CD4-positive, alpha-beta memory T cell (primary cell): ENCODE measurements at regions not wholly inside any gene's neighbourhood (a gene's known extent, or its start where the extent isn't known, plus 50 kb on each side); places are given as distances from the start of the nearest gene placed in this dataset.

Experiments used
- CTCF ChIA-PET: fragments of 350-600 bp; sonication (Branson Sonifier 250); formaldehyde crosslinking; loops from one replicate; lab custom pipeline; 2021; ENCODE audit warnings: inconsistent platforms; ENCODE audit not compliant: partially characterized antibody; lab: Charles Lee
- POLR2A ChIA-PET: fragments of 350-600 bp; sonication (Branson Sonifier 250); formaldehyde crosslinking; loops from one replicate; lab custom pipeline; 2021; ENCODE audit not compliant: partially characterized antibody; lab: Charles Lee
- DNase-seq, 5 donors: peaks; one replicate each; pipeline versions ENCODE4 v3.0.0 to v3.0.0-alpha.2; 2020 to 2022; ENCODE audit warnings: mixed read lengths in 1 of 5
- H3K27ac ChIP-seq: one replicate; pipeline ENCODE4 v1.7.0; 2013; ENCODE audit warnings: low read depth, low read length
- H3K27me3 ChIP-seq: 2 replicates; pipeline ENCODE4 v1.7.0; 2013; ENCODE audit warnings: mild to moderate bottlenecking, low read length, moderate library complexity; ENCODE audit not compliant: insufficient read depth
- H3K36me3 ChIP-seq: 2 replicates; pipeline ENCODE4 v1.7.0; 2013; ENCODE audit warnings: mild to moderate bottlenecking, low read length, moderate library complexity; ENCODE audit not compliant: insufficient read depth
- H3K4me1 ChIP-seq: 2 replicates; pipeline ENCODE4 v1.7.0; 2013; ENCODE audit warnings: mild to moderate bottlenecking, low read length, moderate library complexity; ENCODE audit not compliant: insufficient read depth
- H3K4me3 ChIP-seq, 2 donors: one replicate each; pipeline ENCODE4 v1.7.0; 2013; ENCODE audit warnings: low read length in 2 of 2, mild to moderate bottlenecking in 1 of 2
- H3K9me3 ChIP-seq, 2 donors: one replicate each; pipeline ENCODE4 v1.7.0; 2013; ENCODE audit warnings: low read length in 2 of 2, control low read depth in 1 of 2; ENCODE audit not compliant: control insufficient read depth in 1 of 2
- H3K27ac Mint-ChIP-seq, 7 donors: one replicate each; pipeline ENCODE4 v1.8.0; 2020 to 2021; ENCODE audit warnings: mixed read lengths in 7 of 7, mild to moderate bottlenecking in 6 of 7, inconsistent platforms in 3 of 7, moderate library complexity in 3 of 7
- H3K27me3 Mint-ChIP-seq, 2 donors: one replicate each; pipeline ENCODE4 v1.8.0; 2020 to 2021; ENCODE audit warnings: mixed read lengths in 2 of 2
- H3K36me3 Mint-ChIP-seq, 2 donors: one replicate each; pipeline ENCODE4 v1.8.0; 2020 to 2021; ENCODE audit warnings: mixed read lengths in 2 of 2, inconsistent platforms in 1 of 2, mild to moderate bottlenecking in 1 of 2
- H3K4me1 Mint-ChIP-seq, 4 donors: one replicate each; pipeline ENCODE4 v1.8.0; 2020 to 2021; ENCODE audit warnings: mixed read lengths in 4 of 4, mild to moderate bottlenecking in 1 of 4
- H3K4me3 Mint-ChIP-seq, 8 donors: one replicate each; pipeline ENCODE4 v1.8.0; 2020 to 2021; ENCODE audit warnings: mixed read lengths in 8 of 8, mild to moderate bottlenecking in 7 of 8, moderate library complexity in 6 of 8, inconsistent platforms in 3 of 8
- H3K9me3 Mint-ChIP-seq, 8 donors: one replicate each; pipeline ENCODE4 v1.8.0; 2020 to 2021; ENCODE audit warnings: mixed read lengths in 8 of 8, mild to moderate bottlenecking in 5 of 8, inconsistent platforms in 3 of 8, moderate library complexity in 1 of 8
- intact Hi-C: fragments of 100-400 bp; cut with micrococcal nuclease; formaldehyde crosslinking; loops from one replicate; pipeline ENCODE4 v1.15.1; 2023

- ChIA-PET CTCF (no interaction called here), POLR2A (no interaction called here)
- H3K9me3 Mint-ChIP-seq: no peaks in the 10 kb centered on the region
- Histone ChIP-seq H3K27me3 (no peaks in the 10 kb centered on the region), H3K4me3 (no peak overlapping the region), H3K36me3 (no peaks in the 10 kb centered on the region), H3K27ac (no peak overlapping the region), H3K9me3 (no peaks in the 10 kb centered on the region), H3K4me1 (peaks cover 12% of the 10 kb centered on the region)
- no peak overlapping the region for H3K4me3 Mint-ChIP-seq
- no peaks in the 10 kb centered on the region for H3K27me3 Mint-ChIP-seq
- peaks cover 12 to 29% of the 10 kb centered on the region in 2 donors for H3K36me3 Mint-ChIP-seq
- H3K4me1 Mint-ChIP-seq: peaks cover 13 to 41% (median 36%) of the 10 kb centered on the region in 4 donors
- DNase-seq: no peak
- intact Hi-C loops: no loop called here
- no peak overlapping the region for H3K27ac Mint-ChIP-seq
Measured at GRCh38 chr10:28215930-28216329, 86.9 kb downstream of the MPP7 start.

- peaks cover 13 to 35% (median 31%) of the 10 kb centered on the region in 4 donors for H3K4me1 Mint-ChIP-seq
Measured at GRCh38 chr10:28214219-28214618, 88.6 kb downstream of the MPP7 start.

GRCh38 chr10:28211759-28212158 is 91.1 kb downstream of the MPP7 start:
- Mint-ChIP-seq H3K27ac (peak overlapping the region in 3 of 7 donors; percentile 19 to 49 (median 23)), H3K4me3 (no peak overlapping the region), H3K9me3 (peaks cover 0 to 7% (median 3%) of the 10 kb centered on the region in 8 donors), H3K36me3 (peaks cover 36 to 54% of the 10 kb centered on the region in 2 donors), H3K4me1 (peaks cover 0 to 20% (median 15%) of the 10 kb centered on the region in 4 donors), H3K27me3 (no peaks in the 10 kb centered on the region)
- no peak overlapping the region for H3K4me3 ChIP-seq
- POLR2A ChIA-PET: no interaction called here
- intact Hi-C loops: no loop called here
- no peaks in the 10 kb centered on the region for H3K9me3 ChIP-seq
- H3K4me1 ChIP-seq: no peaks in the 10 kb centered on the region
- DNase-seq: no peak
- CTCF ChIA-PET: no interaction called here
- H3K27ac ChIP-seq: no peak overlapping the region
- H3K27me3 ChIP-seq: no peaks in the 10 kb centered on the region
- no peaks in the 10 kb centered on the region for H3K36me3 ChIP-seq

More at GRCh38 chr10:28214219-28214618, 88.6 kb downstream of the MPP7 start:
- no peak overlapping the region for H3K27ac ChIP-seq
- POLR2A ChIA-PET: no interaction called here
- intact Hi-C loops: no loop called here
- Mint-ChIP-seq H3K4me3 (no peak overlapping the region), H3K27ac (peak overlapping the region in 1 of 7 donors; percentile 37), H3K27me3 (no peaks in the 10 kb centered on the region), H3K36me3 (peaks cover 23 to 37% of the 10 kb centered on the region in 2 donors), H3K9me3 (peaks cover 0 to 4% (median 0%) of the 10 kb centered on the region in 8 donors)
- no peaks in the 10 kb centered on the region for H3K36me3 ChIP-seq
- no peak for DNase-seq
- H3K4me3 ChIP-seq: no peak overlapping the region
- no peaks in the 10 kb centered on the region for H3K9me3 ChIP-seq
- CTCF ChIA-PET: interaction anchor here (1.3 kb wide), 1 partner anchor 28 kb away, joined by 3 read pairs; no protein-coding TSS in a partner anchor
- no peaks in the 10 kb centered on the region for H3K27me3 ChIP-seq
- peaks cover 12% of the 10 kb centered on the region for H3K4me1 ChIP-seq

- H3K36me3 Mint-ChIP-seq: peaks cover 45 to 68% of the 10 kb centered on the region in 2 donors
- no peak overlapping the region for H3K4me3 Mint-ChIP-seq
- intact Hi-C loops: no loop called here
- CTCF ChIA-PET: no interaction called here
- H3K27me3 Mint-ChIP-seq: no peaks in the 10 kb centered on the region
- no peak overlapping the region for H3K27ac ChIP-seq
- POLR2A ChIA-PET: no interaction called here
- H3K9me3 Mint-ChIP-seq: peaks cover 0 to 7% (median 3%) of the 10 kb centered on the region in 8 donors
- no peaks in the 10 kb centered on the region for H3K4me1 ChIP-seq
- DNase-seq: no peak
- no peaks in the 10 kb centered on the region for H3K9me3 ChIP-seq
- H3K36me3 ChIP-seq: no peaks in the 10 kb centered on the region
- peaks cover 4 to 14% (median 10%) of the 10 kb centered on the region in 4 donors for H3K4me1 Mint-ChIP-seq
- H3K4me3 ChIP-seq: no peak overlapping the region
- H3K27ac Mint-ChIP-seq: no peak overlapping the region
- no peaks in the 10 kb centered on the region for H3K27me3 ChIP-seq
Measured at GRCh38 chr10:28207799-28208198, 95.1 kb downstream of the MPP7 start.

- Histone ChIP-seq H3K4me3 (no peak overlapping the region), H3K9me3 (no peaks in the 10 kb centered on the region), H3K27me3 (no peaks in the 10 kb centered on the region), H3K27ac (no peak overlapping the region), H3K36me3 (no peaks in the 10 kb centered on the region), H3K4me1 (no peaks in the 10 kb centered on the region)
- H3K27ac Mint-ChIP-seq: no peak overlapping the region
- peaks cover 4 to 10% (median 7%) of the 10 kb centered on the region in 4 donors for H3K4me1 Mint-ChIP-seq
- peaks cover 0 to 2% (median 0%) of the 10 kb centered on the region in 8 donors for H3K9me3 Mint-ChIP-seq
- intact Hi-C loops: no loop called here
- no peaks in the 10 kb centered on the region for H3K27me3 Mint-ChIP-seq
- H3K36me3 Mint-ChIP-seq: peaks cover 36 to 56% of the 10 kb centered on the region in 2 donors
- no peak for DNase-seq
- POLR2A ChIA-PET: no interaction called here
- no peak overlapping the region for H3K4me3 Mint-ChIP-seq
- CTCF ChIA-PET: no interaction called here
Measured at GRCh38 chr10:28202941-28203352, 99.9 kb downstream of the MPP7 start.

- no peaks in the 10 kb centered on the region for H3K9me3 ChIP-seq
- no peaks in the 10 kb centered on the region for H3K4me1 ChIP-seq
- CTCF ChIA-PET: interaction anchor here (0.5 to 1.4 kb wide), 3 partner anchors 8 to 1320 kb away, joined by 3 read pairs; partner anchors contain the start of gene MPP7
- H3K27me3 ChIP-seq: no peaks in the 10 kb centered on the region
- no peak for DNase-seq
- H3K27ac ChIP-seq: no peak overlapping the region
- intact Hi-C loops: no loop called here
- POLR2A ChIA-PET: no interaction called here
- peak overlapping the region in 1 of 7 donors; percentile 15 for H3K27ac Mint-ChIP-seq
- no peak overlapping the region for H3K4me3 Mint-ChIP-seq
- no peak overlapping the region for H3K4me3 ChIP-seq
- peaks cover 37 to 52% of the 10 kb centered on the region in 2 donors for H3K36me3 Mint-ChIP-seq
- H3K4me1 Mint-ChIP-seq: peaks cover 4 to 10% (median 7%) of the 10 kb centered on the region in 4 donors
- peaks cover 0 to 2% (median 0%) of the 10 kb centered on the region in 8 donors for H3K9me3 Mint-ChIP-seq
- H3K27me3 Mint-ChIP-seq: no peaks in the 10 kb centered on the region
- no peaks in the 10 kb centered on the region for H3K36me3 ChIP-seq
Measured at GRCh38 chr10:28201410-28202400, 101.2 kb downstream of the MPP7 start.

GRCh38 chr10:28200775-28201174 is 102.1 kb downstream of the MPP7 start:
- intact Hi-C loops: no loop called here
- H3K9me3 Mint-ChIP-seq: peaks cover 0 to 2% (median 0%) of the 10 kb centered on the region in 8 donors
- CTCF ChIA-PET: interaction anchor here (1.1 kb wide), 1 partner anchor 102 kb away, joined by 3 read pairs; the partner anchor contains the start of gene MPP7
- no peak overlapping the region for H3K27ac Mint-ChIP-seq
- peaks cover 37 to 56% of the 10 kb centered on the region in 2 donors for H3K36me3 Mint-ChIP-seq
- H3K4me3 Mint-ChIP-seq: no peak overlapping the region
- no peak overlapping the region for H3K27ac ChIP-seq
- H3K27me3 Mint-ChIP-seq: no peaks in the 10 kb centered on the region
- peaks cover 4 to 9% (median 7%) of the 10 kb centered on the region in 4 donors for H3K4me1 Mint-ChIP-seq
- H3K4me3 ChIP-seq: no peak overlapping the region
- no peaks in the 10 kb centered on the region for H3K9me3 ChIP-seq
- no peak for DNase-seq
- no peaks in the 10 kb centered on the region for H3K4me1 ChIP-seq
- no peaks in the 10 kb centered on the region for H3K36me3 ChIP-seq
- H3K27me3 ChIP-seq: no peaks in the 10 kb centered on the region
- POLR2A ChIA-PET: no interaction called here
